K562 (cell line): ENCODE measurements at regions not wholly inside any gene's neighbourhood (a gene's known extent, or its start where the extent isn't known, plus 50 kb on each side); places are given as distances from the start of the nearest gene placed in this dataset.

Experiments
- ELF4 ChIP-seq: fragments of 450-650 bp; formaldehyde crosslinking; IDR thresholded peaks from 2 replicates; pipeline ENCODE4 v1.4.0; 2022; ENCODE audit warnings: missing genetic modification characterization
- YY1 ChIP-seq, 3 experiments: IDR thresholded peaks; 2 replicates each; pipeline ENCODE4 v1.6.1; 2011; ENCODE audit warnings: low read length in 2 of 3, mild to moderate bottlenecking in 2 of 3, moderate library complexity in 2 of 3, borderline replicate concordance in 1 of 3, control low read depth in 1 of 3, low read depth in 1 of 3; ENCODE audit not compliant: insufficient read depth in 3 of 3, insufficient replicate concordance in 2 of 3, control insufficient read depth in 1 of 3, insufficient read length in 1 of 3; ENCODE audit errors: extremely low read depth in 1 of 3
- ZFX ChIP-seq: sonication (generic); formaldehyde crosslinking; IDR thresholded peaks from 2 replicates; pipeline ENCODE4 v1.8.0; 2022; ENCODE audit warnings: mild to moderate bottlenecking, missing genetic modification reagents, moderate library complexity
- ZNF140 ChIP-seq: fragments of 250-450 bp; sonication (Bioruptor Pico); IDR thresholded peaks from 2 replicates; pipeline ENCODE4 v1.8.0; 2021; ENCODE audit warnings: moderate library complexity, mild to moderate bottlenecking, inconsistent platforms
- ZNF217 ChIP-seq: sonication (generic); formaldehyde crosslinking; IDR thresholded peaks from 2 replicates; pipeline ENCODE4 v1.8.0; 2022; ENCODE audit warnings: mild to moderate bottlenecking, missing genetic modification reagents
- ZNF354B ChIP-seq: fragments of 250-450 bp; sonication (Bioruptor Pico); IDR thresholded peaks from 2 replicates; pipeline ENCODE4 v1.4.0; 2020
- TF ChIP-seq, protein P1 (sequence below), 3 experiments: IDR thresholded peaks in 2 of 3; conservative IDR thresholded peaks in 1 of 3; 2 replicates each; pipeline ENCODE4 v1.5.1; 2011 to 2012; ENCODE audit warnings: low read length in 3 of 3, mild to moderate bottlenecking in 3 of 3, control low read depth in 2 of 3, improper control_type of control experiment in 1 of 3, inconsistent platforms in 1 of 3, low read depth in 1 of 3, mixed read lengths in 1 of 3, moderate library complexity in 1 of 3; ENCODE audit not compliant: insufficient read depth in 2 of 3
- TF ChIP-seq, protein P2 (sequence below): fragments of 450-650 bp; IDR thresholded peaks from 2 replicates; pipeline ENCODE4 v1.6.1; 2016; ENCODE audit warnings: low read depth

DNA sequence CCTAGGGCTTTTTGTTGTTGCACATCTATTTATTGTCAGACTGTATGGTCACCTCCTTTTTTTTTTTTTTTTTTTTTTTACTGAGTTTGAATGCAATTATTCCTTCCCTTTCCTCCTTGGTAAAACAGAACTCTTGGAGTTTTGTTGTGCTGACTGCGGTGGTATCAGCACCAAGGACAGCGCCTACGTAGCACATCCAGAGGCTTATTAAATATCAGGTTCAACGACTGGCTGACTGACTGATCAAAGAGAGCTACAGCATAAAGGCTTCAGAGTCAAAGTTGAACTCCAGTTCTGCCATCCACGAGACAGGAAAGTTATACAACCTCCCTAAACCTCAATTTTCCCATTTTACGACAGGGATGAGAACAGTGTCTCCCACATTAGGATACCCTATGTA lies 86.1 kb upstream of the RBFOX1 start:
- TF ChIP-seq, protein P1, sequence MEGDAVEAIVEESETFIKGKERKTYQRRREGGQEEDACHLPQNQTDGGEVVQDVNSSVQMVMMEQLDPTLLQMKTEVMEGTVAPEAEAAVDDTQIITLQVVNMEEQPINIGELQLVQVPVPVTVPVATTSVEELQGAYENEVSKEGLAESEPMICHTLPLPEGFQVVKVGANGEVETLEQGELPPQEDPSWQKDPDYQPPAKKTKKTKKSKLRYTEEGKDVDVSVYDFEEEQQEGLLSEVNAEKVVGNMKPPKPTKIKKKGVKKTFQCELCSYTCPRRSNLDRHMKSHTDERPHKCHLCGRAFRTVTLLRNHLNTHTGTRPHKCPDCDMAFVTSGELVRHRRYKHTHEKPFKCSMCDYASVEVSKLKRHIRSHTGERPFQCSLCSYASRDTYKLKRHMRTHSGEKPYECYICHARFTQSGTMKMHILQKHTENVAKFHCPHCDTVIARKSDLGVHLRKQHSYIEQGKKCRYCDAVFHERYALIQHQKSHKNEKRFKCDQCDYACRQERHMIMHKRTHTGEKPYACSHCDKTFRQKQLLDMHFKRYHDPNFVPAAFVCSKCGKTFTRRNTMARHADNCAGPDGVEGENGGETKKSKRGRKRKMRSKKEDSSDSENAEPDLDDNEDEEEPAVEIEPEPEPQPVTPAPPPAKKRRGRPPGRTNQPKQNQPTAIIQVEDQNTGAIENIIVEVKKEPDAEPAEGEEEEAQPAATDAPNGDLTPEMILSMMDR (IDR thresholded peaks at IDR 0.05 in 2 of 3, conservative IDR thresholded peaks at IDR 0.05 in 1 of 3; ENCODE audit: insufficient read depth in 2 of 3, low read depth in 1 of 3, low read length in 3 of 3) = no peak
- TF ChIP-seq ZFX (CRISPR knock-in tag) = no peak
- no peak for TF ChIP-seq ELF4
- TF ChIP-seq, protein P2, sequence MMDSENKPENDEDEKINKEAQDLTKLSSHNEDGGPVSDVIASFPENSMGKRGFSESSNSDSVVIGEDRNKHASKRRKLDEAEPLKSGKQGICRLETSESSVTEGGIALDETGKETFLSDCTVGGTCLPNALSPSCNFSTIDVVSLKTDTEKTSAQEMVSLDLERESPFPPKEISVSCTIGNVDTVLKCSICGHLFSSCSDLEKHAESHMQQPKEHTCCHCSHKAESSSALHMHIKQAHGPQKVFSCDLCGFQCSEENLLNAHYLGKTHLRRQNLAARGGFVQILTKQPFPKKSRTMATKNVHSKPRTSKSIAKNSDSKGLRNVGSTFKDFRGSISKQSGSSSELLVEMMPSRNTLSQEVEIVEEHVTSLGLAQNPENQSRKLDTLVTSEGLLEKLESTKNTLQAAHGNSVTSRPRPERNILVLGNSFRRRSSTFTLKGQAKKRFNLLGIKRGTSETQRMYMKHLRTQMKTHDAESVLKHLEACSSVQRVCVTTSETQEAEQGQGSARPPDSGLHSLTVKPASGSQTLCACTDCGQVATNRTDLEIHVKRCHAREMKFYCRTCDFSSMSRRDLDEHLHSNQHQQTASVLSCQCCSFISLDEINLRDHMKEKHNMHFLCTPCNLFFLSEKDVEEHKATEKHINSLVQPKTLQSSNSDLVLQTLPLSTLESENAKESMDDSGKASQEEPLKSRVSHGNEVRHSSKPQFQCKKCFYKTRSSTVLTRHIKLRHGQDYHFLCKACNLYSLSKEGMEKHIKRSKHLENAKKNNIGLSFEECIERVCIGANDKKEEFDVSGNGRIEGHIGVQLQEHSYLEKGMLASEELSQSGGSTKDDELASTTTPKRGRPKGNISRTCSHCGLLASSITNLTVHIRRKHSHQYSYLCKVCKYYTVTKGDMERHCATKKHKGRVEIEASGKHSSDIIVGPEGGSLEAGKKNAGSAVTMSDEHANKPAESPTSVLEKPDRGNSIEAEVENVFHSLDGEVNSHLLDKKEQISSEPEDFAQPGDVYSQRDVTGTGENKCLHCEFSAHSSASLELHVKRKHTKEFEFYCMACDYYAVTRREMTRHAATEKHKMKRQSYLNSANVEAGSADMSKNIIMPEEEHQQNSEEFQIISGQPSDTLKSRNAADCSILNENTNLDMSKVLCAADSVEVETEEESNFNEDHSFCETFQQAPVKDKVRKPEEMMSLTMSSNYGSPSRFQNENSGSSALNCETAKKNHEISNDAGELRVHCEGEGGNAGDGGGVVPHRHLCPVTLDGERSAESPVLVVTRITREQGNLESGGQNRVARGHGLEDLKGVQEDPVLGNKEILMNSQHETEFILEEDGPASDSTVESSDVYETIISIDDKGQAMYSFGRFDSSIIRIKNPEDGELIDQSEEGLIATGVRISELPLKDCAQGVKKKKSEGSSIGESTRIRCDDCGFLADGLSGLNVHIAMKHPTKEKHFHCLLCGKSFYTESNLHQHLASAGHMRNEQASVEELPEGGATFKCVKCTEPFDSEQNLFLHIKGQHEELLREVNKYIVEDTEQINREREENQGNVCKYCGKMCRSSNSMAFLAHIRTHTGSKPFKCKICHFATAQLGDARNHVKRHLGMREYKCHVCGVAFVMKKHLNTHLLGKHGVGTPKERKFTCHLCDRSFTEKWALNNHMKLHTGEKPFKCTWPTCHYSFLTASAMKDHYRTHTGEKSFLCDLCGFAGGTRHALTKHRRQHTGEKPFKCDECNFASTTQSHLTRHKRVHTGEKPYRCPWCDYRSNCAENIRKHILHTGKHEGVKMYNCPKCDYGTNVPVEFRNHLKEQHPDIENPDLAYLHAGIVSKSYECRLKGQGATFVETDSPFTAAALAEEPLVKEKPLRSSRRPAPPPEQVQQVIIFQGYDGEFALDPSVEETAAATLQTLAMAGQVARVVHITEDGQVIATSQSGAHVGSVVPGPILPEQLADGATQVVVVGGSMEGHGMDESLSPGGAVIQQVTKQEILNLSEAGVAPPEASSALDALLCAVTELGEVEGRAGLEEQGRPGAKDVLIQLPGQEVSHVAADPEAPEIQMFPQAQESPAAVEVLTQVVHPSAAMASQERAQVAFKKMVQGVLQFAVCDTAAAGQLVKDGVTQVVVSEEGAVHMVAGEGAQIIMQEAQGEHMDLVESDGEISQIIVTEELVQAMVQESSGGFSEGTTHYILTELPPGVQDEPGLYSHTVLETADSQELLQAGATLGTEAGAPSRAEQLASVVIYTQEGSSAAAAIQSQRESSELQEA = no peak
- TF ChIP-seq ZNF354B = no peak
- no peak for TF ChIP-seq YY1 (IDR thresholded peaks at IDR 0.05; ENCODE audit: borderline replicate concordance in 1 of 3, control insufficient read depth in 1 of 3, extremely low read depth in 1 of 3, insufficient read depth in 3 of 3, insufficient read length in 1 of 3, insufficient replicate concordance in 2 of 3, low read depth in 1 of 3, low read length in 2 of 3)
- TF ChIP-seq ZNF140 (CRISPR knock-in tag) = no peak
- no peak for TF ChIP-seq ZNF217
